A549 (cell line): ENCODE measurements at regions not wholly inside any gene's neighbourhood (a gene's known extent, or its start where the extent isn't known, plus 50 kb on each side); places are given as distances from the start of the nearest gene placed in this dataset.

Source experiments
- ATAC-seq, 2 experiments: fragments of 200-7000 bp in 1 of 2; fragments of >200 bp in 1 of 2; cut with Nextera tagmentation in 1 of 2; cut with Tn5 transposase in 1 of 2; 3 replicates each; pipeline versions ENCODE4 v1.8.0 to v1.9.1; 2018 to 2020; ENCODE audit warnings: mild to moderate bottlenecking in 1 of 2, moderate library complexity in 1 of 2
- CTCF ChIA-PET: fragments of 300-600 bp; sonication (Branson Sonifier 250); formaldehyde crosslinking; extraction: SDS; loops from one replicate; lab custom pipeline; 2021; ENCODE audit warnings: antibody characterized with exemption, inconsistent platforms; lab: Yijun Ruan, JAX
- POLR2A ChIA-PET: fragments of 350-600 bp; formaldehyde crosslinking; extraction: SDS; loops from one replicate; lab custom pipeline; 2021; ENCODE audit warnings: antibody characterized with exemption, inconsistent platforms; lab: Yijun Ruan, JAX
- DNase-seq, 2 experiments: peaks; one replicate each; pipeline versions ENCODE4 v3.0.0 to v3.0.0-alpha.2; 2011 to 2016; ENCODE audit warnings: low read depth in 1 of 2, low spot score in 1 of 2
- FAIRE-seq: peaks from 2 replicates; lab custom pipeline; 2011; peaks lifted over from hg19 to GRCh38; lab: Jason Lieb, UNC
- H3K27ac ChIP-seq, 2 experiments: fragments of >200 bp; sonication (Bioruptor Twin); formaldehyde crosslinking; 3 replicates each; pipeline ENCODE4 v1.5.1; 2016 to 2017
- H3K4me1 ChIP-seq: fragments of >200 bp; sonication (Bioruptor Twin); formaldehyde crosslinking; 3 replicates; pipeline ENCODE4 v1.6.1; 2016
- H3K4me2 ChIP-seq: fragments of >200 bp; sonication (Bioruptor Twin); formaldehyde crosslinking; 3 replicates; pipeline ENCODE4 v1.6.1; 2016
- H3K4me3 ChIP-seq: fragments of >200 bp; sonication (Bioruptor Twin); formaldehyde crosslinking; 3 replicates; pipeline ENCODE4 v1.5.1; 2016
- H3K9me3 ChIP-seq: fragments of >200 bp; sonication (Bioruptor Twin); formaldehyde crosslinking; 3 replicates; pipeline ENCODE4 v1.6.1; 2016
- BHLHE40 ChIP-seq: IDR thresholded peaks from 2 replicates; pipeline ENCODE4 v1.6.1; 2012; ENCODE audit warnings: low read depth, low read length, inconsistent platforms
- CBX2 ChIP-seq: fragments of 200-600 bp; sonication (generic); IDR thresholded peaks from 2 replicates; pipeline ENCODE4 v1.6.1; 2016; ENCODE audit warnings: low read depth, mild to moderate bottlenecking, borderline replicate concordance
- EP300 ChIP-seq, 2 experiments: fragments of >200 bp; sonication (Bioruptor Twin); formaldehyde crosslinking; IDR thresholded peaks; 2 replicates in 1 of 2; 3 replicates in 1 of 2; pipeline ENCODE4 v1.6.1; 2016 to 2017
- HOXB5 ChIP-seq: fragments of 250-450 bp; sonication (Bioruptor Pico); IDR thresholded peaks from 2 replicates; pipeline ENCODE4 v1.5.0; 2020; ENCODE audit warnings: mild to moderate bottlenecking, moderate library complexity
- JUNB ChIP-seq: fragments of >200 bp; sonication (Bioruptor Twin); formaldehyde crosslinking; IDR thresholded peaks from 2 replicates; pipeline ENCODE4 v1.6.1; 2016
- MAFK ChIP-seq: fragments of 450-650 bp; IDR thresholded peaks from 2 replicates; pipeline ENCODE4 v1.6.1; 2014; ENCODE audit not compliant: partially characterized antibody
- MAZ ChIP-seq: fragments of 150-350 bp; IDR thresholded peaks from 2 replicates; pipeline ENCODE4 v1.6.1; 2014; ENCODE audit warnings: antibody characterized with exemption, low read depth, low read length, borderline replicate concordance
- NR3C1 ChIP-seq: fragments of >200 bp; sonication (Bioruptor Twin); formaldehyde crosslinking; IDR thresholded peaks from 3 replicates; pipeline ENCODE4 v1.6.1; 2017
- PBX3 ChIP-seq: IDR thresholded peaks from 2 replicates; pipeline ENCODE4 v1.6.1; 2012
- PHF8 ChIP-seq: fragments of 200-600 bp; sonication (generic); IDR thresholded peaks from 2 replicates; pipeline ENCODE4 v1.6.1; 2016; ENCODE audit warnings: low read depth, mild to moderate bottlenecking, antibody characterized with exemption, moderate library complexity, borderline replicate concordance
- POLR2A ChIP-seq: IDR thresholded peaks from 2 replicates; pipeline ENCODE4 v1.6.1; 2012; ENCODE audit warnings: mild to moderate bottlenecking, low read length
- RAD21 ChIP-seq, 2 experiments: fragments of >200 bp in 1 of 2; sonication (Bioruptor Twin) in 1 of 2; formaldehyde crosslinking in 1 of 2; IDR thresholded peaks in 1 of 2; conservative IDR thresholded peaks in 1 of 2; 2 replicates in 1 of 2; 3 replicates in 1 of 2; pipeline ENCODE4 v1.6.1; 2012 to 2018; ENCODE audit warnings: inconsistent platforms in 1 of 2
- RARB ChIP-seq: fragments of 250-450 bp; sonication (Bioruptor Pico); IDR thresholded peaks from 2 replicates; pipeline ENCODE4 v1.8.0; 2021; ENCODE audit warnings: mild to moderate bottlenecking, moderate library complexity
- RFX5 ChIP-seq: fragments of 450-650 bp; IDR thresholded peaks from 2 replicates; pipeline ENCODE4 v1.7.1; 2014; ENCODE audit warnings: antibody characterized with exemption, mild to moderate bottlenecking, moderate library complexity
- RNF2 ChIP-seq: fragments of 200-600 bp; sonication (generic); IDR thresholded peaks from 2 replicates; pipeline ENCODE4 v1.6.1; 2016; ENCODE audit warnings: low read depth, mild to moderate bottlenecking, antibody characterized with exemption, moderate library complexity, borderline replicate concordance
- ZC3H11A ChIP-seq: fragments of 450-650 bp; IDR thresholded peaks from 2 replicates; pipeline ENCODE4 v1.6.1; 2014; ENCODE audit warnings: antibody characterized with exemption, mild to moderate bottlenecking
- WGBS: methylation state at CpG from one replicate; pipeline ENCODE4 v1.1.6; 2017; ENCODE audit errors: missing lambda C conversion rate; 5-methylcytosine and 5-hydroxymethylcytosine counted together
- TF ChIP-seq, protein P1 (sequence below): IDR thresholded peaks from 2 replicates; pipeline ENCODE4 v1.6.1; 2012
- TF ChIP-seq, protein P2 (sequence below): fragments of >200 bp; sonication (Bioruptor Twin); formaldehyde crosslinking; IDR thresholded peaks from 3 replicates; pipeline ENCODE4 v1.5.1; 2016
- TF ChIP-seq, protein P3 (sequence below): fragments of >200 bp; sonication (Bioruptor Twin); formaldehyde crosslinking; IDR thresholded peaks from 2 replicates; pipeline ENCODE4 v1.6.1; 2016
- TF ChIP-seq, protein P4 (sequence below): fragments of 250-450 bp; sonication (Bioruptor Pico); IDR thresholded peaks from 2 replicates; pipeline ENCODE4 v1.5.0; 2021; ENCODE audit warnings: mild to moderate bottlenecking, moderate library complexity, borderline replicate concordance

DNA sequence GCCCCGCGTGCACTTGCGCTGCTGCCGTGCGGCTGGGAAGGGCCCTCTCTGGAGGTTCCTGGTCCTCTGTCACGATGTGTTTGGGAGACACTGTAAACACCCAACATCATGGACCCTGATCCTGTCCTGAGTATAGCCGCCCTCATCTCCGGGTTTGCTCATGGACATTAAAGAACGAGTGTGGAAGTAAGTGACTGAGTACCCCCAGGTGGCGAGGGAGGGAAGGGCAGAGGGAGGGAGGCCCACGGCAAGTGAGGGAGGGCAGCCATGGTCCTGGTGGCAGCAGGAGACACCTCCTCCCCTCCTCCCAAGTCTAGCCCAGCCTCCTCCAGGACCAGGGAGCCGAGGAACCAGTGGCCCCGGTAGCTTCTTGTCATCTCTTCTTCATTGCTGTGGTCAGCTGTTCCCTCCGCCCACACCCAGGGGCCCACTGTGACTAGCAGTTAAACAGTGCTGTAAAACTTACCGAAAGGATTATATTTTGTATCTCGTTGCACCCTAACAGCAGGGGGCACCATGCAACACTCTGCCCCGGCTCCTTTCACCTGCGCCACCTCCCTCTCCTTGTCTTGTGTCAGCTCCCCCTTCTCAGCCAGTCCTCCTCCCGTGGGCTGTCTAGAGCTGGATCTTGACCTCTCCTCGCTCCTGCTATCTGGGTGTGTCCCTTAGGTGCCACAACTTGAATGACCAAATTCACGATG lies 566.5 kb upstream of the B3GAT1 start:
- Histone ChIP-seq H3K4me1 (no peaks in the 10 kb centered on the region), H3K4me2 (no peak overlapping the region), H3K4me3 (no peak overlapping the region), H3K27ac (no peak overlapping the region), H3K9me3 (no peaks in the 10 kb centered on the region)
- CTCF ChIA-PET = no interaction called here
- 37% methylated on average over 18 of the region's 21 CpGs for WGBS
- no peak for FAIRE-seq
- POLR2A ChIA-PET = no interaction called here
- TF ChIP-seq MAZ (no peak), HOXB5 (no peak), RNF2 (no peak), RAD21 (conservative IDR thresholded peaks at IDR 0.05 in 1 of 2, IDR thresholded peaks at IDR 0.05 in 1 of 2) (no peak), RFX5 (no peak), CBX2 (no peak), NR3C1 (no peak), MAFK (no peak), EP300 (IDR thresholded peaks at IDR 0.05) (no peak), JUNB (no peak), POLR2A (no peak), PBX3 (no peak), RARB (CRISPR knock-in tag) (no peak), BHLHE40 (no peak), ZC3H11A (no peak)
- TF ChIP-seq, protein P1, sequence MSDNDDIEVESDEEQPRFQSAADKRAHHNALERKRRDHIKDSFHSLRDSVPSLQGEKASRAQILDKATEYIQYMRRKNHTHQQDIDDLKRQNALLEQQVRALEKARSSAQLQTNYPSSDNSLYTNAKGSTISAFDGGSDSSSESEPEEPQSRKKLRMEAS = no peak
- TF ChIP-seq, protein P2, sequence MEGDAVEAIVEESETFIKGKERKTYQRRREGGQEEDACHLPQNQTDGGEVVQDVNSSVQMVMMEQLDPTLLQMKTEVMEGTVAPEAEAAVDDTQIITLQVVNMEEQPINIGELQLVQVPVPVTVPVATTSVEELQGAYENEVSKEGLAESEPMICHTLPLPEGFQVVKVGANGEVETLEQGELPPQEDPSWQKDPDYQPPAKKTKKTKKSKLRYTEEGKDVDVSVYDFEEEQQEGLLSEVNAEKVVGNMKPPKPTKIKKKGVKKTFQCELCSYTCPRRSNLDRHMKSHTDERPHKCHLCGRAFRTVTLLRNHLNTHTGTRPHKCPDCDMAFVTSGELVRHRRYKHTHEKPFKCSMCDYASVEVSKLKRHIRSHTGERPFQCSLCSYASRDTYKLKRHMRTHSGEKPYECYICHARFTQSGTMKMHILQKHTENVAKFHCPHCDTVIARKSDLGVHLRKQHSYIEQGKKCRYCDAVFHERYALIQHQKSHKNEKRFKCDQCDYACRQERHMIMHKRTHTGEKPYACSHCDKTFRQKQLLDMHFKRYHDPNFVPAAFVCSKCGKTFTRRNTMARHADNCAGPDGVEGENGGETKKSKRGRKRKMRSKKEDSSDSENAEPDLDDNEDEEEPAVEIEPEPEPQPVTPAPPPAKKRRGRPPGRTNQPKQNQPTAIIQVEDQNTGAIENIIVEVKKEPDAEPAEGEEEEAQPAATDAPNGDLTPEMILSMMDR = no peak
- TF ChIP-seq, protein P3, sequence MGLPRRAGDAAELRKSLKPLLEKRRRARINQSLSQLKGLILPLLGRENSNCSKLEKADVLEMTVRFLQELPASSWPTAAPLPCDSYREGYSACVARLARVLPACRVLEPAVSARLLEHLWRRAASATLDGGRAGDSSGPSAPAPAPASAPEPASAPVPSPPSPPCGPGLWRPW = no peak
- TF ChIP-seq, protein P4, sequence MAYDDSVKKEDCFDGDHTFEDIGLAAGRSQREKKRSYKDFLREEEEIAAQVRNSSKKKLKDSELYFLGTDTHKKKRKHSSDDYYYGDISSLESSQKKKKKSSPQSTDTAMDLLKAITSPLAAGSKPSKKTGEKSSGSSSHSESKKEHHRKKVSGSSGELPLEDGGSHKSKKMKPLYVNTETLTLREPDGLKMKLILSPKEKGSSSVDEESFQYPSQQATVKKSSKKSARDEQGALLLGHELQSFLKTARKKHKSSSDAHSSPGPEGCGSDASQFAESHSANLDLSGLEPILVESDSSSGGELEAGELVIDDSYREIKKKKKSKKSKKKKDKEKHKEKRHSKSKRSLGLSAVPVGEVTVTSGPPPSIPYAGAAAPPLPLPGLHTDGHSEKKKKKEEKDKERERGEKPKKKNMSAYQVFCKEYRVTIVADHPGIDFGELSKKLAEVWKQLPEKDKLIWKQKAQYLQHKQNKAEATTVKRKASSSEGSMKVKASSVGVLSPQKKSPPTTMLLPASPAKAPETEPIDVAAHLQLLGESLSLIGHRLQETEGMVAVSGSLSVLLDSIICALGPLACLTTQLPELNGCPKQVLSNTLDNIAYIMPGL (CRISPR knock-in tag) = no peak
- no peak for ATAC-seq
- DNase-seq = no peak

GRCh38 chr11:134976551-134976950 lies 564.5 kb upstream of the B3GAT1 start:
- Histone ChIP-seq H3K4me1 (no peaks in the 10 kb centered on the region), H3K4me2 (no peak overlapping the region), H3K9me3 (no peaks in the 10 kb centered on the region), H3K27ac (no peak overlapping the region), H3K4me3 (no peak overlapping the region)
- POLR2A ChIA-PET = no interaction called here
- WGBS = 37% methylated on average over 7 of the region's 7 CpGs
- DNase-seq = no peak
- no peak for FAIRE-seq
- CTCF ChIA-PET = no interaction called here
- TF ChIP-seq JUNB (no peak), BHLHE40 (no peak), PHF8 (no peak)
- no peak for ATAC-seq
